ENCODE measurements at regions not wholly inside any gene's neighbourhood (a gene's known extent, or its start where the extent isn't known, plus 50 kb on each side); places are given as distances from the start of the nearest gene placed in this dataset.

GRCh38 chr20:58600756-58601155 lies 50.3 kb upstream of the STX16 start:
- no peaks in the 10 kb centered on the region for H3K27me3 Mint-ChIP-seq
- H3K9me3 Mint-ChIP-seq: no peaks in the 10 kb centered on the region
- no peak overlapping the region for H3K4me3 Mint-ChIP-seq
- peaks cover 4% of the 10 kb centered on the region for H3K4me1 Mint-ChIP-seq
- H3K27ac Mint-ChIP-seq: no peak overlapping the region
- H3K36me3 Mint-ChIP-seq: no peaks in the 10 kb centered on the region

- H3K4me3 Mint-ChIP-seq: no peak overlapping the region
- H3K36me3 Mint-ChIP-seq: no peaks in the 10 kb centered on the region
- no peak overlapping the region for H3K27ac Mint-ChIP-seq
- no peaks in the 10 kb centered on the region for H3K9me3 Mint-ChIP-seq
- no peaks in the 10 kb centered on the region for H3K27me3 Mint-ChIP-seq
- H3K4me1 Mint-ChIP-seq: peaks cover 4% of the 10 kb centered on the region
Observed at GRCh38 chr20:58599966-58600365, 51.1 kb upstream of the STX16 start.

GRCh38 chr20:58598211-58599015 lies 52.7 kb upstream of the STX16 start:
- Mint-ChIP-seq H3K9me3 (no peaks in the 10 kb centered on the region), H3K36me3 (no peaks in the 10 kb centered on the region), H3K27me3 (no peaks in the 10 kb centered on the region), H3K27ac (no peak overlapping the region), H3K4me1 (peaks cover 4% of the 10 kb centered on the region), H3K4me3 (no peak overlapping the region)

GRCh38 chr20:58597249-58597891 lies 53.7 kb upstream of the STX16 start:
- Mint-ChIP-seq H3K9me3 (no peaks in the 10 kb centered on the region), H3K36me3 (no peaks in the 10 kb centered on the region), H3K27me3 (no peaks in the 10 kb centered on the region), H3K4me3 (no peak overlapping the region), H3K4me1 (peaks cover 4% of the 10 kb centered on the region), H3K27ac (no peak overlapping the region)

- no peaks in the 10 kb centered on the region for H3K9me3 Mint-ChIP-seq
- no peak overlapping the region for H3K4me3 Mint-ChIP-seq
- peaks cover 3% of the 10 kb centered on the region for H3K4me1 Mint-ChIP-seq
- no peaks in the 10 kb centered on the region for H3K27me3 Mint-ChIP-seq
- no peaks in the 10 kb centered on the region for H3K36me3 Mint-ChIP-seq
- H3K27ac Mint-ChIP-seq: no peak overlapping the region
Observed at GRCh38 chr20:58596750-58597248, 54.3 kb upstream of the STX16 start.

GRCh38 chr20:58596244-58596643 lies 54.8 kb upstream of the STX16 start:
- H3K27ac Mint-ChIP-seq: no peak overlapping the region

GRCh38 chr20:58595167-58595566 lies 55.9 kb upstream of the STX16 start:
- Mint-ChIP-seq H3K27ac (no peak overlapping the region), H3K9me3 (no peaks in the 10 kb centered on the region), H3K36me3 (no peaks in the 10 kb centered on the region), H3K4me1 (no peaks in the 10 kb centered on the region), H3K27me3 (no peaks in the 10 kb centered on the region), H3K4me3 (no peak overlapping the region)

More at GRCh38 chr20:58596244-58596643, 54.8 kb upstream of the STX16 start:
- no peaks in the 10 kb centered on the region for H3K27me3 Mint-ChIP-seq
- H3K9me3 Mint-ChIP-seq: no peaks in the 10 kb centered on the region
- no peak overlapping the region for H3K4me3 Mint-ChIP-seq
- H3K4me1 Mint-ChIP-seq: no peaks in the 10 kb centered on the region
- H3K36me3 Mint-ChIP-seq: no peaks in the 10 kb centered on the region

GRCh38 chr20:58593880-58594638 lies 57.0 kb upstream of the STX16 start:
- no peak overlapping the region for H3K4me3 Mint-ChIP-seq
- H3K9me3 Mint-ChIP-seq: no peaks in the 10 kb centered on the region
- no peak overlapping the region for H3K27ac Mint-ChIP-seq
- H3K27me3 Mint-ChIP-seq: no peaks in the 10 kb centered on the region
- H3K4me1 Mint-ChIP-seq: no peaks in the 10 kb centered on the region
- no peaks in the 10 kb centered on the region for H3K36me3 Mint-ChIP-seq

GRCh38 chr20:58592076-58592695 lies 58.9 kb upstream of the STX16 start:
- Mint-ChIP-seq H3K27me3 (no peaks in the 10 kb centered on the region), H3K4me3 (no peak overlapping the region), H3K9me3 (no peaks in the 10 kb centered on the region), H3K27ac (no peak overlapping the region), H3K4me1 (no peaks in the 10 kb centered on the region), H3K36me3 (no peaks in the 10 kb centered on the region)

GRCh38 chr20:58590679-58591473 lies 60.2 kb upstream of the STX16 start:
- H3K4me3 Mint-ChIP-seq: no peak overlapping the region
- no peaks in the 10 kb centered on the region for H3K9me3 Mint-ChIP-seq
- H3K4me1 Mint-ChIP-seq: no peaks in the 10 kb centered on the region
- H3K36me3 Mint-ChIP-seq: no peaks in the 10 kb centered on the region
- H3K27me3 Mint-ChIP-seq: no peaks in the 10 kb centered on the region
- no peak overlapping the region for H3K27ac Mint-ChIP-seq

GRCh38 chr20:58587467-58587866 lies 63.6 kb upstream of the STX16 start:
- H3K4me1 Mint-ChIP-seq: no peaks in the 10 kb centered on the region
- no peak overlapping the region for H3K4me3 Mint-ChIP-seq
- H3K27ac Mint-ChIP-seq: no peak overlapping the region
- peaks cover 1% of the 10 kb centered on the region for H3K36me3 Mint-ChIP-seq
- no peaks in the 10 kb centered on the region for H3K27me3 Mint-ChIP-seq
- peaks cover 5% of the 10 kb centered on the region for H3K9me3 Mint-ChIP-seq

- H3K27me3 Mint-ChIP-seq: no peaks in the 10 kb centered on the region
- peaks cover 1% of the 10 kb centered on the region for H3K36me3 Mint-ChIP-seq
- H3K4me3 Mint-ChIP-seq: no peak overlapping the region
- no peak overlapping the region for H3K27ac Mint-ChIP-seq
- H3K4me1 Mint-ChIP-seq: no peaks in the 10 kb centered on the region
- H3K9me3 Mint-ChIP-seq: peaks cover 5% of the 10 kb centered on the region
Observed at GRCh38 chr20:58586565-58587093, 64.5 kb upstream of the STX16 start.

- H3K36me3 Mint-ChIP-seq: peaks cover 1% of the 10 kb centered on the region
- H3K27me3 Mint-ChIP-seq: no peaks in the 10 kb centered on the region
- no peak overlapping the region for H3K4me3 Mint-ChIP-seq
- no peak overlapping the region for H3K27ac Mint-ChIP-seq
- peaks cover 5% of the 10 kb centered on the region for H3K9me3 Mint-ChIP-seq
- H3K4me1 Mint-ChIP-seq: no peaks in the 10 kb centered on the region
Observed at GRCh38 chr20:58585753-58586540, 65.1 kb upstream of the STX16 start.

All from activated naive CD4-positive, alpha-beta T cell treated with anti-CD3 and anti-CD28 coated beads, Interleukin-2, amount 50 U/mL, for 24 hours (primary cell).